ENCODE measurements at regions not wholly inside any gene's neighbourhood (a gene's known extent, or its start where the extent isn't known, plus 50 kb on each side); places are given as distances from the start of the nearest gene placed in this dataset.

DNA sequence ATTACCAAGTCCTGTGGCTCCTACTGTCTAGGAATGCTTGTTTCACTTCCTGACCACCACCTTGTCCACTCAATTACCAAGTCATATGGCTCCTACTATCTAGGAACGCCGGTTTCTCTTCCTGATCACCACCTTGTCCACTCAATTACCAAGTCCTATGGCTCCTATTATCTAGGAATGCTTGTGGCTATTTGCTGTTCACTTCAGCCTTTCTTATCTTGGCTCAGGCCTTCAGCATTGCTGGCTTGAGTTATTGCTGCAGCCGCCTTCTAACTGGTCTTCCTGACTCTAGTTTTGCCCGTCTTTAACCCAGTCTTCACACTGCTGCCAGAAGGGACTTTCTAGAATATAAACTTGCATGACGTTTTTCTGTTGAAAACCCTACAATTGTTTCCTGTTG, 82.5 kb upstream of the GAREM1 start:
- TF ChIP-seq, protein P1, sequence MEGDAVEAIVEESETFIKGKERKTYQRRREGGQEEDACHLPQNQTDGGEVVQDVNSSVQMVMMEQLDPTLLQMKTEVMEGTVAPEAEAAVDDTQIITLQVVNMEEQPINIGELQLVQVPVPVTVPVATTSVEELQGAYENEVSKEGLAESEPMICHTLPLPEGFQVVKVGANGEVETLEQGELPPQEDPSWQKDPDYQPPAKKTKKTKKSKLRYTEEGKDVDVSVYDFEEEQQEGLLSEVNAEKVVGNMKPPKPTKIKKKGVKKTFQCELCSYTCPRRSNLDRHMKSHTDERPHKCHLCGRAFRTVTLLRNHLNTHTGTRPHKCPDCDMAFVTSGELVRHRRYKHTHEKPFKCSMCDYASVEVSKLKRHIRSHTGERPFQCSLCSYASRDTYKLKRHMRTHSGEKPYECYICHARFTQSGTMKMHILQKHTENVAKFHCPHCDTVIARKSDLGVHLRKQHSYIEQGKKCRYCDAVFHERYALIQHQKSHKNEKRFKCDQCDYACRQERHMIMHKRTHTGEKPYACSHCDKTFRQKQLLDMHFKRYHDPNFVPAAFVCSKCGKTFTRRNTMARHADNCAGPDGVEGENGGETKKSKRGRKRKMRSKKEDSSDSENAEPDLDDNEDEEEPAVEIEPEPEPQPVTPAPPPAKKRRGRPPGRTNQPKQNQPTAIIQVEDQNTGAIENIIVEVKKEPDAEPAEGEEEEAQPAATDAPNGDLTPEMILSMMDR (IDR thresholded peaks at IDR 0.05), result no peak
- no peak for TF ChIP-seq POLR2A (IDR thresholded peaks at IDR 0.05)
- no peaks in the 10 kb centered on the region for H3K27me3 ChIP-seq
- no peaks in the 10 kb centered on the region for H3K9me3 ChIP-seq (replicated peaks in 1 of 3)
- WGBS, 4 donors, result 63 to 79% (median 75%) methylated on average over 5 of the region's 5 CpGs
- intact Hi-C loops (cut with DNase I), result loop anchor here (5.0 kb wide), 2 partner anchors 286 to 396 kb away; no protein-coding TSS in a partner anchor
- H3K4me3 ChIP-seq, result no peak overlapping the region
- DNase-seq, result no peak
- no peaks in the 10 kb centered on the region for H3K4me1 ChIP-seq (replicated peaks in 1 of 2)
- H3K27ac ChIP-seq, result no peak overlapping the region
- H3K36me3 ChIP-seq (replicated peaks in 1 of 2), result no peaks in the 10 kb centered on the region

- no peaks in the 10 kb centered on the region for H3K27me3 ChIP-seq
- no peaks in the 10 kb centered on the region for H3K4me1 ChIP-seq (replicated peaks in 1 of 2)
- 12 to 16% (median 15%) methylated on average over 4 of the region's 4 CpGs for WGBS, 4 donors
- H3K36me3 ChIP-seq (replicated peaks in 1 of 2), result no peaks in the 10 kb centered on the region
- no peak overlapping the region for H3K27ac ChIP-seq
- no peak for TF ChIP-seq POLR2A (IDR thresholded peaks at IDR 0.05)
- TF ChIP-seq, protein P1 (IDR thresholded peaks at IDR 0.05), result peak; percentile 78 to 91 (median 83)
- DNase-seq, result peak; percentile 60 to 82 (median 73)
- intact Hi-C loops (cut with DNase I), result loop anchor here (5.0 kb wide), 2 partner anchors 285 to 395 kb away; no protein-coding TSS in a partner anchor
- H3K4me3 ChIP-seq, result no peak overlapping the region
- H3K9me3 ChIP-seq (replicated peaks in 1 of 3), result no peaks in the 10 kb centered on the region
Observed at GRCh38 chr18:32552421-32553030, 81.8 kb upstream of the GAREM1 start.

GRCh38 chr18:32550963-32551362, 80.3 kb upstream of the GAREM1 start:
- Histone ChIP-seq H3K4me1 (replicated peaks in 1 of 2) (no peaks in the 10 kb centered on the region), H3K27me3 (no peaks in the 10 kb centered on the region), H3K36me3 (replicated peaks in 1 of 2) (no peaks in the 10 kb centered on the region), H3K9me3 (replicated peaks in 1 of 3) (no peaks in the 10 kb centered on the region), H3K27ac (no peak overlapping the region), H3K4me3 (no peak overlapping the region)
- 50 to 56% (median 54%) methylated on average over 4 of the region's 4 CpGs for WGBS, 4 donors
- no peak for DNase-seq
- intact Hi-C loops (cut with DNase I), result loop anchor here (2.0 to 5.0 kb wide), 3 partner anchors 284 to 394 kb away; no protein-coding TSS in a partner anchor
- TF ChIP-seq POLR2A (IDR thresholded peaks at IDR 0.05), result no peak
- TF ChIP-seq, protein P1 (IDR thresholded peaks at IDR 0.05), result no peak

GRCh38 chr18:32549248-32550110, 78.8 kb upstream of the GAREM1 start:
- WGBS, 4 donors, result 36 to 41% (median 38%) methylated on average over 5 of the region's 5 CpGs
- no peak overlapping the region for H3K4me3 ChIP-seq
- TF ChIP-seq POLR2A (IDR thresholded peaks at IDR 0.05), result no peak
- TF ChIP-seq, protein P1 (IDR thresholded peaks at IDR 0.05), result peak; percentile 49 to 71 (median 68)
- H3K27ac ChIP-seq, result no peak overlapping the region
- DNase-seq, result peak; percentile 32 to 71 (median 58)
- no peaks in the 10 kb centered on the region for H3K9me3 ChIP-seq (replicated peaks in 1 of 3)
- intact Hi-C loops (cut with DNase I), result loop anchor here (2.0 to 10.0 kb wide), 5 partner anchors 65 to 392 kb away; no protein-coding TSS in a partner anchor
- no peaks in the 10 kb centered on the region for H3K4me1 ChIP-seq (replicated peaks in 1 of 2)
- no peaks in the 10 kb centered on the region for H3K27me3 ChIP-seq
- no peaks in the 10 kb centered on the region for H3K36me3 ChIP-seq (replicated peaks in 1 of 2)

Measured in adrenal gland (tissue), 9 donors.